ENCODE measurements at regions not wholly inside any gene's neighbourhood (a gene's known extent, or its start where the extent isn't known, plus 50 kb on each side); places are given as distances from the start of the nearest gene placed in this dataset.

DNA sequence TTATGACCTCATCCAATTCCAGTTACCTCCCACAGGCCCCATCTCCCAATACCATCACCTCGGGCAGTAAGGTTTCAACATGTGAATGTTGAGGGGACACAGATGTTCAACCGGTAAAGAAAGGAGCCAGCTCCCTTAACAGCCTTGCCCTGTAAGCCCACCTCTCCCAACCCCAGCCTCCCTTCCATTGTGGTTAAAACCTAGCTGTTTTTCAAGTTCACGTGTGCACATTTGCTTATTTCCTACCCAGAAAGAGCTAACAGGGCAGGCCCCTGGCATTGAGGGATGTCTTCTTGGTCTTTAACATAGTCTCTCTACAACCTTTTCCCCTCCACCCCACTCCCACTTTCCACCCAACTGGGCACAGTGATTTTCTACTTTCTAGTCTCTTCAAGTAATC, 385.7 kb downstream of the FBXW7 start:
- no peak for ATAC-seq (ENCODE audit: low read depth)
- H3K4me1 ChIP-seq (ENCODE audit: insufficient read depth, poor library complexity, severe bottlenecking): no peaks in the 10 kb centered on the region
- H3K27ac ChIP-seq (ENCODE audit: poor library complexity, severe bottlenecking): no peak overlapping the region
- no peak overlapping the region for H3K4me3 ChIP-seq (ENCODE audit: severe bottlenecking)
- no peak for DNase-seq (ENCODE audit: low spot score)
- H3K9me3 ChIP-seq (ENCODE audit: severe bottlenecking): peaks cover 7% of the 10 kb centered on the region
- H3K27me3 ChIP-seq (ENCODE audit: insufficient read depth, poor library complexity, severe bottlenecking): no peaks in the 10 kb centered on the region
- H3K36me3 ChIP-seq (ENCODE audit: low read depth): no peaks in the 10 kb centered on the region
- TF ChIP-seq, protein P1, sequence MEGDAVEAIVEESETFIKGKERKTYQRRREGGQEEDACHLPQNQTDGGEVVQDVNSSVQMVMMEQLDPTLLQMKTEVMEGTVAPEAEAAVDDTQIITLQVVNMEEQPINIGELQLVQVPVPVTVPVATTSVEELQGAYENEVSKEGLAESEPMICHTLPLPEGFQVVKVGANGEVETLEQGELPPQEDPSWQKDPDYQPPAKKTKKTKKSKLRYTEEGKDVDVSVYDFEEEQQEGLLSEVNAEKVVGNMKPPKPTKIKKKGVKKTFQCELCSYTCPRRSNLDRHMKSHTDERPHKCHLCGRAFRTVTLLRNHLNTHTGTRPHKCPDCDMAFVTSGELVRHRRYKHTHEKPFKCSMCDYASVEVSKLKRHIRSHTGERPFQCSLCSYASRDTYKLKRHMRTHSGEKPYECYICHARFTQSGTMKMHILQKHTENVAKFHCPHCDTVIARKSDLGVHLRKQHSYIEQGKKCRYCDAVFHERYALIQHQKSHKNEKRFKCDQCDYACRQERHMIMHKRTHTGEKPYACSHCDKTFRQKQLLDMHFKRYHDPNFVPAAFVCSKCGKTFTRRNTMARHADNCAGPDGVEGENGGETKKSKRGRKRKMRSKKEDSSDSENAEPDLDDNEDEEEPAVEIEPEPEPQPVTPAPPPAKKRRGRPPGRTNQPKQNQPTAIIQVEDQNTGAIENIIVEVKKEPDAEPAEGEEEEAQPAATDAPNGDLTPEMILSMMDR (IDR thresholded peaks at IDR 0.05; ENCODE audit: poor library complexity, severe bottlenecking): no peak

- H3K27ac ChIP-seq (ENCODE audit: poor library complexity, severe bottlenecking): no peak overlapping the region
- H3K4me1 ChIP-seq (ENCODE audit: insufficient read depth, poor library complexity, severe bottlenecking): no peaks in the 10 kb centered on the region
- H3K27me3 ChIP-seq (ENCODE audit: insufficient read depth, poor library complexity, severe bottlenecking): no peaks in the 10 kb centered on the region
- no peaks in the 10 kb centered on the region for H3K36me3 ChIP-seq (ENCODE audit: low read depth)
- H3K4me3 ChIP-seq (ENCODE audit: severe bottlenecking): no peak overlapping the region
- TF ChIP-seq, protein P1 (IDR thresholded peaks at IDR 0.05; ENCODE audit: poor library complexity, severe bottlenecking): no peak
- no peak for DNase-seq (ENCODE audit: low spot score)
- H3K9me3 ChIP-seq (ENCODE audit: severe bottlenecking): peaks cover 7% of the 10 kb centered on the region
- no peak for ATAC-seq (ENCODE audit: low read depth)
These were observed 386.1 kb downstream of the FBXW7 start for GRCh38 chr4:152149745-152150144.

- Histone ChIP-seq H3K27me3 (ENCODE audit: insufficient read depth, poor library complexity, severe bottlenecking) (no peaks in the 10 kb centered on the region), H3K4me1 (ENCODE audit: insufficient read depth, poor library complexity, severe bottlenecking) (no peaks in the 10 kb centered on the region), H3K9me3 (ENCODE audit: severe bottlenecking) (peaks cover 7% of the 10 kb centered on the region), H3K27ac (ENCODE audit: poor library complexity, severe bottlenecking) (no peak overlapping the region), H3K36me3 (ENCODE audit: low read depth) (no peaks in the 10 kb centered on the region), H3K4me3 (ENCODE audit: severe bottlenecking) (no peak overlapping the region)
- DNase-seq (ENCODE audit: low spot score) (no peak), ATAC-seq (ENCODE audit: low read depth) (no peak)
- TF ChIP-seq, protein P1 (IDR thresholded peaks at IDR 0.05; ENCODE audit: poor library complexity, severe bottlenecking): no peak
These were observed 387.2 kb upstream of the GATB start for GRCh38 chr4:152148057-152148456.

GRCh38 chr4:152146244-152146643, 385.4 kb upstream of the GATB start:
- no peak overlapping the region for H3K4me3 ChIP-seq (ENCODE audit: severe bottlenecking)
- H3K27me3 ChIP-seq (ENCODE audit: insufficient read depth, poor library complexity, severe bottlenecking): no peaks in the 10 kb centered on the region
- no peaks in the 10 kb centered on the region for H3K36me3 ChIP-seq (ENCODE audit: low read depth)
- no peak overlapping the region for H3K27ac ChIP-seq (ENCODE audit: poor library complexity, severe bottlenecking)
- H3K4me1 ChIP-seq (ENCODE audit: insufficient read depth, poor library complexity, severe bottlenecking): no peaks in the 10 kb centered on the region
- ATAC-seq (ENCODE audit: low read depth) (no peak), DNase-seq (ENCODE audit: low spot score) (no peak)
- TF ChIP-seq, protein P1 (IDR thresholded peaks at IDR 0.05; ENCODE audit: poor library complexity, severe bottlenecking): no peak
- H3K9me3 ChIP-seq (ENCODE audit: severe bottlenecking): peaks cover 7% of the 10 kb centered on the region

DNA sequence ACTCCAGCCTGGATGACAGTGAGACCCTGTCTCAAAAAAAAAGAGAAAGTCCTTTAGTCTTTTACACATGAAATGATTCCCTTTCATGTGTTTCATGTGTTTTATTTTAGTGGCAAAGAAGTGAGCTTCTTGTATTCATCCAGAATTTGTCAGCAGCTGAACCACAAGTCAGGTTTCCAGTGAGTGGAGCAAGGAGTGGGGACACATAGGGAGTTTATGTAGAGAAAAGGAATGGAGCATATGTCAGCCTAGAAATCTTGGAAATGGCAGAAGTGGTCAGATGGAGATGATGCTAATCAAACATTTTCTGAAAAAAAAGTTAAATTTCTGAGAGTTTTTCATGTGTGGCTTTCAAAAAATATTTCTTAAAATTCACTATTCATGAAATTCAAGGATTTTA, 383.0 kb upstream of the GATB start:
- DNase-seq (ENCODE audit: low spot score) (no peak), ATAC-seq (ENCODE audit: low read depth) (no peak)
- peaks cover 7% of the 10 kb centered on the region for H3K9me3 ChIP-seq (ENCODE audit: severe bottlenecking)
- H3K27ac ChIP-seq (ENCODE audit: poor library complexity, severe bottlenecking): no peak overlapping the region
- TF ChIP-seq, protein P1 (IDR thresholded peaks at IDR 0.05; ENCODE audit: poor library complexity, severe bottlenecking): no peak
- H3K4me1 ChIP-seq (ENCODE audit: insufficient read depth, poor library complexity, severe bottlenecking): no peaks in the 10 kb centered on the region
- H3K36me3 ChIP-seq (ENCODE audit: low read depth): no peaks in the 10 kb centered on the region
- no peaks in the 10 kb centered on the region for H3K27me3 ChIP-seq (ENCODE audit: insufficient read depth, poor library complexity, severe bottlenecking)
- H3K4me3 ChIP-seq (ENCODE audit: severe bottlenecking): no peak overlapping the region
